SU-DHL-6 (cell line): ENCODE measurements at regions not wholly inside any gene's neighbourhood (a gene's known extent, or its start where the extent isn't known, plus 50 kb on each side); places are given as distances from the start of the nearest gene placed in this dataset.

Experiments
- H2AFZ ChIP-seq: fragments of 200-600 bp; sonication (generic); 2 replicates; pipeline ENCODE4 v1.6.1; 2014; ENCODE audit warnings: low read depth, mild to moderate bottlenecking, moderate library complexity, mixed read lengths, antibody characterized with exemption, low read length; ENCODE audit not compliant: severe bottlenecking
- H3F3A ChIP-seq: fragments of 200-600 bp; shearing (Covaris generic); 2 replicates; pipeline ENCODE4 v1.6.0; 2016; ENCODE audit warnings: antibody characterized with exemption, mild to moderate bottlenecking; ENCODE audit not compliant: insufficient read depth
- H3K27ac ChIP-seq: fragments of 200-600 bp; sonication (generic); 2 replicates; pipeline ENCODE4 v1.5.1; 2016; ENCODE audit warnings: low read depth, mild to moderate bottlenecking, low read length, moderate library complexity, mixed read lengths
- H3K27me3 ChIP-seq: fragments of 200-600 bp; sonication (generic), shearing (Covaris generic); 2 replicates; pipeline ENCODE4 v1.6.0; 2014; ENCODE audit warnings: mild to moderate bottlenecking, low read length
- H3K36me3 ChIP-seq: fragments of 200-600 bp; sonication (generic); 2 replicates; pipeline ENCODE4 v1.6.1; 2014; ENCODE audit warnings: mild to moderate bottlenecking, low read length, mixed read lengths
- H3K4me2 ChIP-seq: fragments of 300-600, 200-600 bp; shearing (Covaris generic), sonication (generic); 2 replicates; pipeline ENCODE4 v1.6.0; 2014; ENCODE audit warnings: low read length, low read depth, mild to moderate bottlenecking; ENCODE audit not compliant: poor library complexity, severe bottlenecking
- H3K4me3 ChIP-seq: fragments of 200-600 bp; sonication (generic); 2 replicates; pipeline ENCODE4 v1.5.1; 2014; ENCODE audit warnings: antibody characterized with exemption, low read length, mild to moderate bottlenecking, mixed read lengths; ENCODE audit not compliant: insufficient read depth, poor library complexity, severe bottlenecking
- H3K79me2 ChIP-seq: fragments of 200-600 bp; sonication (generic); 2 replicates; pipeline ENCODE4 v1.6.1; 2014; ENCODE audit warnings: mild to moderate bottlenecking, low read length, moderate library complexity; ENCODE audit not compliant: insufficient read depth
- H3K9ac ChIP-seq: fragments of 200-600 bp; sonication (generic); 2 replicates; pipeline ENCODE4 v1.7.0; 2014; ENCODE audit warnings: mild to moderate bottlenecking, low read length
- H3K9me2 ChIP-seq: fragments of 200-600 bp; sonication (generic); replicated peaks from 2 replicates; pipeline ENCODE4 v1.6.1; 2014; ENCODE audit warnings: low read length; ENCODE audit not compliant: insufficient read depth
- H3K9me3 ChIP-seq: fragments of 200-600 bp; sonication (generic); 2 replicates; pipeline ENCODE4 v1.6.1; 2014; ENCODE audit warnings: low read length, mixed read lengths; ENCODE audit not compliant: insufficient read depth
- H4K20me1 ChIP-seq: fragments of 200-600 bp; sonication (generic); 2 replicates; pipeline ENCODE4 v1.6.1; 2014; ENCODE audit warnings: low read depth, mild to moderate bottlenecking, antibody characterized with exemption, low read length, moderate library complexity, mixed read lengths
- EZH2phosphoT487 ChIP-seq: fragments of 200-600 bp; sonication (generic), shearing (Covaris generic); conservative IDR thresholded peaks from 2 replicates; pipeline ENCODE4 v1.6.1; 2018; ENCODE audit warnings: mild to moderate bottlenecking, antibody characterized with exemption, low read length, moderate library complexity, mixed read lengths
- TF ChIP-seq, protein P1 (sequence below): fragments of 200-600 bp; sonication (generic); IDR thresholded peaks from one replicate; pipeline ENCODE4 v1.5.1; 2017; ENCODE audit warnings: antibody characterized with exemption, mild to moderate bottlenecking, low read length, moderate library complexity; ENCODE audit not compliant: insufficient read depth, poor library complexity, severe bottlenecking

DNA sequence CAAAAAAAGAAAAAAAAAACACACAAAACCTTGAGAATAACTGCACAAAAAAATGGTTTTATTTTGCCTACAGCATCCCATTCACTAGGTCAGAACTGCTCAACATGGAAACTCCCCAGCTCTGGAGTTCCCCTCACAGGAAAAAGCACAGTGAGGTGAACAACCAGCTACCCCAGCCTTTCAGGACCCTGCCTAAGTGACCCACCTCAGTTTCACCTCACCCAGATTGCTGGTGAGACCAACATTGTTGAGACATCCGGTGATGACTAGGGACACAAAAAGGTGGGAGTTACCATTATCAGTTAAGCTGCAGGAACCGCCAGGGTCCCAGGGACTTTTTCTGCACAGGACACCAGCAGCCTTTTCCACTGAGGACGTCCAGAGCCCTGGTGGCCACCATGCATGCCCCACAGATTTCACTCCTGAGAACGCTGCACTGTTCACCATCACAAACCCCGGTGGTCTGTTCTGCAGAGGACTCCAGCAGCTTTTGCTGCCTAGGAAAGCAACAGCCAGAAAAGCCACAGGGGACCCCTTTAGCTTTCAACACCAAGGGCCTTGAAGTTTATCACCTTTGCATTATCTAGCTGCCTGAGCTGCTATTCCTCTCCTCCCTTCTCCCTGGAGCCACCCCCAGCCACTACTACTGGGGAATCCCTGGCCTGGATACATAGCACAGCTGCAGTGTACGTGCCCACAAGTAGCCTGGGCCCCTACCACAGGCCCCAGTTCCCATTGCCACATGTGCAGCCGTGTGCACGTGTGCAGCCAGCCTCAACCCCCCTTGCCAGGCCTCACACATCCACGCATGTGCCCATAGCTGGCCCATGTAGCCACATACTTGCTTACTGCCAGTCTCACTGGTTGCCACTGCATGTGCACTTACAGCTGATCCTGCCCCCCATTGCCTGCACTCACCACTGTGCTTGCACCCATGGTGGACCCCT is 62.5 kb upstream of the FAR2 start:
- no peak for TF ChIP-seq EZH2phosphoT487
- TF ChIP-seq, protein P1, sequence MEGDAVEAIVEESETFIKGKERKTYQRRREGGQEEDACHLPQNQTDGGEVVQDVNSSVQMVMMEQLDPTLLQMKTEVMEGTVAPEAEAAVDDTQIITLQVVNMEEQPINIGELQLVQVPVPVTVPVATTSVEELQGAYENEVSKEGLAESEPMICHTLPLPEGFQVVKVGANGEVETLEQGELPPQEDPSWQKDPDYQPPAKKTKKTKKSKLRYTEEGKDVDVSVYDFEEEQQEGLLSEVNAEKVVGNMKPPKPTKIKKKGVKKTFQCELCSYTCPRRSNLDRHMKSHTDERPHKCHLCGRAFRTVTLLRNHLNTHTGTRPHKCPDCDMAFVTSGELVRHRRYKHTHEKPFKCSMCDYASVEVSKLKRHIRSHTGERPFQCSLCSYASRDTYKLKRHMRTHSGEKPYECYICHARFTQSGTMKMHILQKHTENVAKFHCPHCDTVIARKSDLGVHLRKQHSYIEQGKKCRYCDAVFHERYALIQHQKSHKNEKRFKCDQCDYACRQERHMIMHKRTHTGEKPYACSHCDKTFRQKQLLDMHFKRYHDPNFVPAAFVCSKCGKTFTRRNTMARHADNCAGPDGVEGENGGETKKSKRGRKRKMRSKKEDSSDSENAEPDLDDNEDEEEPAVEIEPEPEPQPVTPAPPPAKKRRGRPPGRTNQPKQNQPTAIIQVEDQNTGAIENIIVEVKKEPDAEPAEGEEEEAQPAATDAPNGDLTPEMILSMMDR: no peak
- Histone ChIP-seq H3K4me2 (no peak overlapping the region), H2AFZ (no peak overlapping the region), H3K36me3 (no peaks in the 10 kb centered on the region), H3K4me3 (no peak overlapping the region), H4K20me1 (no peaks in the 10 kb centered on the region), H3K9ac (no peak overlapping the region), H3K9me3 (no peaks in the 10 kb centered on the region), H3K9me2 (no peaks in the 10 kb centered on the region), H3K27ac (no peak overlapping the region), H3K79me2 (no peaks in the 10 kb centered on the region), H3F3A (no peaks in the 10 kb centered on the region), H3K27me3 (no peaks in the 10 kb centered on the region)

DNA sequence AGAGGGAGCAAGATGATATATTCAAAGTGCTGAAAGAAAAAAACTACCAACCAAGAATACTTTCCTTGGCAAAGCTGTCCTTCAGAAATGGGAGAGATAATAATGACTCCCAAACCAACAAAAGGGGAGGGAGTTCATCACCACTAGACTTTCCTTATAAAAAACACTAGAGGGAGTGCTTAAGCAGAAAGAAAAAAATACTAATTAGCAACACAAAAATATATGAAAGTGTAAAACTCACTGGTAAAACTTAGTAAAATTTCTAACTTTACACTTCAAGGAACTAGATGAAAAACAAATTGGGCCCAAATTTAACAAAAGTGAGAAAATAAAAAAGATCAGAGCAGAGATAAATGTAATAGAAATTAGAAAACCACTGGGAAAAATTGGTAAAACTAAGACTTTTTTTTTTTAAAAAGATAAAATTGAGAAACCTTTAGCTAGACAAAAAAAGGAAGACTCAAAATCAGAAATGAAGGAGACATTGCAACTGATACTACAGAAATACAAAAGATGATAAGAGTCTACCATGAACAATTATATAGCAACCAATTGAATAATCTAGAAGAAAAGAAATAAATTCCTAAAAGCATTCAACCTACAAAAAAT is 60.4 kb upstream of the FAR2 start:
- no peaks in the 10 kb centered on the region for H3K9me2 ChIP-seq

More for the DNA sequence above, 60.4 kb upstream of the FAR2 start:
- Histone ChIP-seq H3F3A (no peaks in the 10 kb centered on the region), H3K9me3 (no peaks in the 10 kb centered on the region), H3K9ac (no peak overlapping the region), H3K4me3 (no peak overlapping the region), H2AFZ (no peak overlapping the region), H3K4me2 (no peak overlapping the region), H3K27me3 (no peaks in the 10 kb centered on the region), H3K79me2 (no peaks in the 10 kb centered on the region), H3K36me3 (no peaks in the 10 kb centered on the region), H4K20me1 (no peaks in the 10 kb centered on the region), H3K27ac (no peak overlapping the region)
- no peak for TF ChIP-seq EZH2phosphoT487
- TF ChIP-seq, protein P1: peak; percentile 14
